GM18499 (cell line): ENCODE measurements at regions not wholly inside any gene's neighbourhood (a gene's known extent, or its start where the extent isn't known, plus 50 kb on each side); places are given as distances from the start of the nearest gene placed in this dataset.
"Not testable (repeated sequence)": the region's sequence is repeated elsewhere in the genome, so short reads cannot be mapped to it uniquely, and the experiment has no call there.

Experiments used
- ATAC-seq: cut with Tn5 transposase; IDR thresholded peaks from one replicate; pipeline ENCODE4 v1.9.1; 2021; ENCODE audit warnings: moderate number of reproducible peaks; ENCODE audit not compliant: insufficient read depth, unreplicated experiment

DNA sequence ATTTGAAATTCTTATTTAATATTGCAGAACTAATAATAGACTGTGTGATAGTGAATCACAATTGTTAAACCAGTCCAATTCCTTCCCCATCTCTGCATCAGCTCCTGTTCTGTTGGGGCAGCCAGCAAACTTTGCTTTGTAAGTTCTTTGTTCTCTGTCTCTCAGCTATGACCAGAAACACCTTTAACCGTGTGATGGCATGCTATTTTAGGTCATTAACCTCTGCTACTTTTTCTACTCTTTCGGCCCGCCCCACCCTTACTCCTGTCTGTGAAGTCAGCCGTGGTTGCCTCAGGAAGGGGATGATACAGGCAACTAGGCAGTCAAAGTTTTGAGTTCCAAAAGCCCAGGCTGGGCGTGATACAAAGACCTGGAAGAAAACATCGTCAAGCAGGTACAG is 51.3 kb upstream of the EGFL6 start:
- ATAC-seq: no peak

DNA sequence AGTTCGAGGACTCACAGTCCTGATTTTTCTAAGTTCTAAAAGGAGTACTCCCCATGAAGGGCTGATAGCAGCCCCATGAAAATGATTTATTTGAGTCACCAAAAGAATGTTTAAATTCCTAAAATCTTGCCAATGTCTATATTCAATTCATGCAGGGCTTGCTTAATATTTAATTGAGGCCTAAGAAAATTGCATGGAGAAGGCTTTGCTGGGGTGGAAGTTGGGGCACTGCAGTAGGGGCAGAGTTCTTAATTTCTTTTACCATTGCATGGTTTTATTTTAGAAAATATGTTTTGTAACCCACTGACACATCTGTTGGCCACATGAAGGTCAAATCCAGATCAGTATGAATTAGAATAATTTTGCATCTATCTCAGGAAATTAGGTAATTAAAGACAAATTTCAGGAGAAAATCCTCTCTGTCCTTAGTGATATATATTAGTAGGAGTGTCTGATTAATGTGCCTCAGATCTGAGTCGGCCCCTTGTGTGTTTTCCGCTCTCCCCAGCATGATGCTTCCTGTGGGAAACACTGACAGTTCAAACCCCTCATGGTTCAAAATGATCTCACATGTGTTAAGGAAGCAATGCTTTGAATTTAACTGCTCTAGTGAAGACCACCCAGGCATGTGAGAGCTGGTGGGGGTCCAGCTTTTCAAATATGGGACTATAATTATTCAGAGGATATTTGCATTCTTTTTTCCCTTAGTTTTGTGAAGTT is 54.0 kb upstream of the EGFL6 start:
- ATAC-seq: no peak

DNA sequence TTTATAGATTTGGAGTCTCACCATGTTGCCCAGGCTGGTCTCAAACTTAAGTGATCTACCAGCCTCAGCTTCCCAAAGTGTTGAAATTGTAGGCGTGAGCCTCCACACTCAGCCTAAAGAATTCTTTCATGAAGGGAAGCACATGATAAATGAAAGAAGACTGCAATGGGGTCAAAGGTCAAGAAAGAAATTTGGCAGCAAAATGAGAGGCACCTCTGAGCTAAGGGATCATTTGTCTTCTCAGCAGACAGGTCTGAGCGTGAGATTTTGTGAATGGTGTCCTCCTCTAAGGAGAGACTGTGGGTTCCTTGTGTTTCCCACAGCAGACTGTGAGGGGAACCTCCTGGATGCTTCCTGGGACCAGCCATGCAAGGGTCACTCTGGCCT is 57.5 kb upstream of the EGFL6 start:
- no peak for ATAC-seq

DNA sequence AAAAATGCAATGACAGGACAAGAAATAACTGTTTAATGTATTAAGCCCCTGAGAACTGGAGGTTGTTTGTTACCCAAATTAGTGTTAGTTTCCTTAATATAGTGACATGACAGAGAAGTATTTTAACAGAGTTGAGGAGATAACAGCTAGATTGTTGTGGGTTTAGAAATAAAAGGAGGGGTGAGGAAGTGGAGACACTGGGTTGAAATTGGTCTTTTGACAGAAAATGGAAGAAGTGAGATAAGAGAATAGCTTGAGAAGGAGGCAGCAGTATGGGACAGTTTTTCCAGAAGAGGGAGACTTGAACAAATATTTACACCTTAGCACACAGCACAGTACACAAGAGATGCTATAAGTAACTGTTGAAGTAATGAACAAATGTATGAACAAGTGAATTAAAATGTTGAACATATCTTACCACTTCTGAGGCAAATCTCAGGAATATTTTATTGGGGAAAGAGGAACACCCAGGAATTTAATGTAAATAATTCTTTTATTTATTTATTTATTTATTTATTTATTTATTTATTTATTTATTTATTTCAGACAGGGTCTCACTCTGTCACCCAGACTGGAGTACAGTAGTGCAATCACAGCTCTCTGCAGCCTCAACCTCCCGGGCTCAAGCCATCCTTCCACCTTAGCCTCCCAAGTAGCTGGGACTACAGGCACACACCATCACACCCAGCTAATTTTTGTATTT is 58.0 kb upstream of the EGFL6 start:
- no peak for ATAC-seq

DNA sequence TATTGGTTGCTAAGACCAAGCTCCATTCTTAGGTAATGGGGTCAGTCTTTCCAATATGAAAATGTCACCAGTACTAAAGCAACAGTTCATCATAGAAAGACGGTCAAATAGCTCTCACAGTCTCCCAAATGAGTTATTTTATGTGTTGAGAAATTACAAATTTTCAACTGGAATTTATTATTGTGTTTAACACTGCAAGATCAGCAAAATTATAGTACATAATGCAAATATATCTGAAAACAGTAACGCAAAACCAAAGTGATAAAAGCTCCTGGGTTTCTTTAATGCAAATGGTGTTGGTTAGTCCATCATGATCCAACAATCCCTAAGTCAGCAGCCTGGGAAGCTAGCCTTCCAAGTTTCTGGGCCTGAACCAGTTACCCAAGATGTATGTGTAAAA is 61.5 kb upstream of the EGFL6 start:
- ATAC-seq: no peak

DNA sequence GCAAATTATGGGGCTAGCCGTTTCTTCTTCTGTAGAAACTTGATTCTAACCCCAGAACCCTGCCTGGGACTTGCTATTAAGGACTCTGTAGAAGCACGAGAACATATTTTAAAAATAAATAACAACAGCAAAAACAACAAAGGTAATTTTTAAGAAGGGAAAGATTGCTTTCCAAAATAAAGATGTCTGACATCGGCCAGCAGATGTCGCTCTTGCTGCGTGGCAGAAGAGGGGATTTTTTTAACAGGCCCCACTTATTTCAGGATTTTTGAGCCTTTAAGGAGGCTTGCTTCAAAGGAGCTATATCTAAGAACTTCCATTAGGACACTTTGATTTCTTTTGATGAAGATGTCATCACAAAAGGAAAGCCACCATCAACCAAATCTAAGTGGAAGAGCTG is 62.8 kb upstream of the EGFL6 start:
- ATAC-seq: no peak

DNA sequence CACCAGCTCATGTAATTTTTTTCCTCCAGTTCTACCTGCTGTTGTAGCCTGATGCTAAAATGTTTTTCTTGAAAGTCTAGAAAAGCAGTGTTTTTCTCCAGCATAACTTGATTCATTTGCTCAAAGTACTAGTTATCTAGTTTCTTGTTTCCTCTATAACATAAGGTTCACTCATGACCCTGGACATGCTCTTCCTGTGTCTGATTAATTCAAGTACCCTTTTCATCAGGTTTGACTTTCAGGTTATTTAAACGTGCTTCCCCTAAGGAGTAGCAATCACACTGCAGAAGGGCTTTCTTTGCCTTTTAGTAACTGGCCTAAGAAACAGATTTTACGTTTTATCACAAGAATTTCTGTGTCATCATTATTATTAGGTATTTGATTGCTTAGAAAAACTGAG is 66.8 kb upstream of the EGFL6 start:
- ATAC-seq: no peak

DNA sequence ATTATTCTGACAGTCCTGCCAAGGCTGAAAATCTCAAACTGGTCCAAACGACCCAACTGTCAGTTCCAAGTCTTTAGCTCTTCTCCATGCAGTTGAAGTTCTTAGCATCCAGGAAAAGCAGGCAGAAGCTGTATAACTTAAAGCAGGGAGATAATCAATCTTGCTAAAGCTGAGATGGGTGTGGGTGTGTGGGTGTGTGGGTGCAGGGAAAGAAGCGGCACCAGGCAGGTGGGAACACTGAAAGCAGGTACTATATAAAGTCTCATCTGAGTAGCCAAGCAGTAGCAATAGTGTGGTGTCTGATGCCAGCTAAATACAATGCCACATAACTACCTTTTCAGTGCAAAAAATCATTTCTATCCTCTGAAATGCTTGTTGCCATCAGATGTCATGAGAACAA is 69.7 kb upstream of the EGFL6 start:
- ATAC-seq: no peak

DNA sequence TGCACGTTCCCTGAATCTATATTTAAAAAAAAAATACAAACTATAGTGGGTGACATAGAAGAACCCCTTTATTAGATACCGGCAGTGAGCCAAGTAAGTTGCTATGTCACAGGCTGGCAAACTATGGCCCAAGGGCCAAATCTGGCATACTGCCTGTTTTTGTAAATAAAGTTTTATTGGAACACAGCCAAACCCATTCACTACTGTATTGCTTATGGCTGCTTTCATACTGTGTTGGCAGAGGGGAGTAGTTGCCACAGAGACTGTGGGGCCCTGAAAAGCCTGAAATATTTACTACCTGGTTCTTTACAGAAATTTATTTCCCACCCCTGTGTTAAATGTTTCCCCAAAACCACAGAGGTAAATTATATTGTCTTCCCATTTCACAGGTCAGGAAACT is 71.2 kb upstream of the EGFL6 start:
- no peak for ATAC-seq

DNA sequence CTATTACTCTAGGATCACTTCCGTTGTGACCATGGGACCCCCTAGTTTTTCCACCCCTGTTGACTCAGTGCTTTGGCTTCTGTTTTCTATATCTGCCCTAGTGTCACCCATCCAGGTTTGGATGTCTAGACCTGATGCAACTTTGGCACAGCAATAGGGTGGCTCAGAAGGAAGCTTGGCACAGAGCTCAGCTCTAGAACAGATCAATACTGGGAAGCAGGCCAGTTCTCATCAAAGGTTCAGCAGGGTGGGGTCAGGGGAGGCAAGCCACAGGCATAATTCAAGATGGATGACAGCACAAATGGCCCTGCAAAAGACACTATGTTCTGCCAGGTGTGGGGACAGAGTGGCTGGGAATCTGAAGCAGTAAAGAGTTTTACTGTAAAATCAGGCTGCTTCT is 74.2 kb upstream of the EGFL6 start:
- ATAC-seq: no peak

DNA sequence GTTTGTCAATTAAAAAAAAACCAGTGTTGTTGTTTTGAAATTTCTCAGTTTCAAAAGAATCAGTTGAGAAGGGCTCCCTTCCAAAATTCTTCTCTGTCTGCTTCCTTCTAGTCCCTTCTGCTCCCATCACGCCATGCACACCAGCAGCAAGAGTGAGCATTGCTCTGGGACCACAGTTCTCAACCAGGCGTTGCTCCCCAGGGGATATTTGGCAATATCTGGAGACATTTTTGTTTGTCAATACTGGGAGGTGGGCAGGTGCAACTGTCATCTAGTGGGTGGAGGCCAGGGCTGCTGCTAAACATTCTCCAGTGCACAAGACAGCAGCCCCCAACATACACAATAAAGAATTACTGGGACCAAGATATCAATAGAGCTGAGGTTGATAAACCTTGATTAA is 74.8 kb upstream of the EGFL6 start:
- ATAC-seq: no peak

DNA sequence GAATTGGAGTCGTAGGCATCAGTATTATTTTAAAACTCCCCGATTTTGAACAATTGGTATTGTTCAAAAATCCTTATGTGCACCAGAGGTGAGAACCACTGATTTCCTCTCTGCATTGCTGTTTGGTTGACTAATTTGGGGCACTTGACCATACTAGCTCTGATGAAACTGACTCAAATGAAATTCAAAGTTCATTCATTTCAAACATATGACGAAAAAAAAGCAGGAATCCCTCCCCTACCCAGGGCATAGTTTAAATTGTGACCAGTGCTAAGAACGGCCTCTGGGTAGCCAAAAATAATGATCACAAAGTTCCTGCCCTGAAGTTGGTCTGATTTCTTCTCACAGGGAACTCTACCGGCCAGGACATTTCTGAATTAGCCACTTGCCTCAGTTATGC is 75.7 kb upstream of the EGFL6 start:
- no peak for ATAC-seq

DNA sequence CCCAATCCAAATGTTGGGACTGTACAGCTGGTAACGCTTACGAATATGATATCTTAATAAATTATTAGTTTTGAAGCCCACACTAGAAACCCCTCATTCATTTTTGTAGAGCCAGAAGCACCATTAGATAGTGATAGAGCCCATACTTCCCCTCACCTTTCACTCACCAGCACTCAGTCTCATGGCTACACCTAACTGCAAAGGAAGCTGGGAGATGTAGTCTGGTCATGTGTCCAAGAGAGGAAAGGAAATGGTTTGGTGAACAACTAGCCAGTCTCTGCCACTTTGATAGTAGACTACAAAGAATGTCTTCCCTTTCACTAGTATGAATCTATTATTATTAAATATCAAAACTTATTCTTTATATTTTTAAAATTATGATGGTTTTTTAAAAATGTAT is 77.1 kb upstream of the EGFL6 start:
- ATAC-seq: no peak

DNA sequence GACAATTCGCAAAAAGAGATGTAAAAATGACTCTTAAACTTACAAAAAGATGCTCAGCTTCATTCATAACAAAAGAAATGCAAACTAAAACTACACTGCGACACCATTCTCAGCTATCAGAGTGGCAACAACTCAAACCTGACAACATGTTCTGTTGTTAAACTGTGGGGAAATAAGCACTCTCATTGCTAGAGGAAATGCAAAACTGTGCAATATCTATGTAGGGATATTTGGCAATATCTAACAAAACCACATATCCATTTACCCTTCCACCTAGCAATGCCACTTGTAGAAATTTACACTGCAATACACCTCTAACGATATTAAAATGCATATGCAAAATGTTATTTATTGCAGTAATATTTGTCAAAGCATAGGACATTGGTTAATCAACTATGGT is 78.3 kb upstream of the EGFL6 start:
- ATAC-seq: no peak

DNA sequence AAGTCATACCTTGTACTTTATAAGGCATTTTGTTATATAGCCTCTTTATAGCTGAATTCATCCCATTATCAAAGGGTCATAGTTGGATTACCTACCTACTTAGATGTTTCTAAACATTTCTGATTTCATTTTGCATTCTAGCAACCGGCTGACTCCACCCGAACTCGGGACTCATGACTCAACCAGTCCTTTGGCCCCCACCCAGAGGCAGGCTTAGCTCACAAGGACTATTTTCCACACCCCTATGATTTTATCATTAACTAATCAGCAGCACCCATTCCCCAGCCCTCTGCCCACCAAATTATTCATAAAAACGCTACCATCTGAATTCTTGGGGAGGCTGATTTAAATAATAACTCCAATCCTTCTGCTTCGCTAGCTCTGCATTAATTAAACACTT is 79.9 kb upstream of the EGFL6 start:
- ATAC-seq: no peak

DNA sequence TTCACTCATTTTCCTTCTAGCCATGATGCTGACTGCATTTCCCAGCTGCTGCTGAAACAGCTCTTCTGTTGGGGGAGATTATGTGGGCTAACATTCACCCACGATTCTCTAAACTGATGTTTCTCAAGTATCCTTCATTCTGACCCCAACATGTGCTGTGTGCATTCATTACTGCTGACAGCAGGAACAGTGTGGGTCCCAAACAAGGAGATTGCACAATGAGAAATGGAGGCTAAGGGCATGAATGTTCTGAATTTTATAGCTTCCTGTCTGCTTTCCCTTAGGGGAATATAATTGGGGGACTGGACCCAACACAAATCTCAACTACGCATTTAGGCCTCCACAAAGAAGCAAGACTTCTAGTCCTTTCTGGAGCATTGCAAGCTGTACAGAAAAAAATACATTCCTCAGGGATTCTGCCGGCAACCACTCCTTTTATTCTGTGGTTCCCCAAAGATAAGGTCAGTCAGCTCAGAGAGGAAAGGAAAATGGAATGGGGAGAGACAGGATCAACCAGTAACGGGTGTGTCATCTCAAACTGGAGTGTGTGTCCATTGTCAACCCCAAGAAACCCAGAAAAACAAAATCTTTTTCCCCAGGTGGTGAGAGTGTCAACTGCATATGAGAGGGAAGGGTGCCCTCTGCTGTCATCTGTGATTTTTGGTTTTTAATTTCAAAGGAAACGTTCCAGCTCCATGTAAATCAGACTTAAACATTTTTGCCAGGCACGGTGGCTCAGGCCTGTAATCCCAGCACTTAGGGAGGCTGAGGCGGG is 81.5 kb upstream of the EGFL6 start:
- no peak for ATAC-seq

DNA sequence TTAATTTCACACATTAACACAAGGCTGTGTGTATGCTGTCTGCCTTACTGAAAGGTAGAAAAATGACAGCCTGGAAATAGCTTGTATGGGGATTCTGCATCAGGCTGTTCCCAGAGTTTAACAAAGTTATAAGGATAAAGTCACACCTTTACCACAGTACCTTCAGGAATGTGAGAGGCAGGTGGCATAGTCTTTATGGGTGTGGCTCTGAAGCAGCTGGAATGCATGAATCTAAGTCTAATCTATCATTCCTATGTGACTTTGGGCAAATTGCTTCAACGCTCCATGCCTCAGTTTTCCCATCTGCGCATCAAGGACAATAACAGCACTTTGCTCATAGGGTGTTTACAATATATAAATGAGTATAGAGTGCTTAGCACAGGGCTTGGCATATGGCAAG is 84.2 kb upstream of the EGFL6 start:
- ATAC-seq: no peak

DNA sequence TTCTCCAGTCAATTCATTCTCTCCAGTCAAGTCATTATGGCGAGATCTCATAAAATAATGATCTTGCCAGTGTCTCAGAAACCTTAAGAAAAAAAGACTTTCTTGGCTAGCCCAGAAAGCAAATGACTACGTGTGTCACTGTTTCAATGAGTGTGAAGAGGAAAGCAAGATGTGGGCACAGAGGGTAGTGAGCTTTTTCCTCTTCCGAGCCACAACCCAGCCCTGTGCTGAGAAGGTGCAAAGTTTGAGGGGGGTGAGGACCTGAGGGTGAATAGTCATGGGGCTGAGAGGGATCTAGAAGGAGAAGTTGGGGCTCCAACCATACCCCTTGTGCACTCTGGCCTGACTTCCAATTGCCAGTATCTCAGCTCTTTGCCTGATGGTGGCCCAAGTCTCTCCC is 85.6 kb upstream of the EGFL6 start:
- no peak for ATAC-seq

DNA sequence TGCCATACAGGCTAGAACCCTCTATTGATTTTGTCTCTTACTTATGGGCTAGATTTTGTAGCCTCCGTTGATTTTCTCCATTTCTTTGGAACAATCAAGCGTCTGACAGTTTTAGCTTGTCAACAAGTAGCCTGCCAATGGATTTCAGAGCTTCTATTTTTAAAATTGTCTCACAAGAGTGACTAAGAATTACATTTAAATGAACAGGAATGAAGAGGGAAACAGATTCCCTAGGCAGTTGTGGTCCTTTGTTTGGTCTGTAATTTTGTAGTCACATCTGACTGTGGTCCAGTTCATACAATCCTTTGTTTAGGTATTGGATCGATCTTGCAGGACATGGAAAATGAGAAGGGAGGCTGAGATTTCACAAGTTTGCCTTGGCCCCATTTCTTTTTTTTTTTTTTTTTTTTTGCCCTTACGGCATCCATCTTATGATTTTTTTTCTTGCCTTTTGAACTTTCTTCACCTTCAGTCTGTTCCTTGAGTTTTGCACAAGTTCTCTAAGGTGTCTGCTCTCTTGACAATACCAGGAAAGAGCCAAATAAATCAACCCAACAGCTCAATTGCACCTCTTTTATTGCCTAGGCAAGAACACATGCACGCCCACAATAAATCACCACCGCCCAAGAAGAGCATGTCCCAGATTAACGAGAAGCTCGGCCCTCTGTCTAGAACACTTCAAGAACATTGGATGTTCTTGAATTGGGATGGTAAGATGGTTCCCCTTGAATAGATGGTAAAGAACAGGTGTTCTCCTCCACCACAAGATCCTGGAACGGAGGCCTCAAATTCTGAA is 86.5 kb upstream of the EGFL6 start:
- ATAC-seq: no peak

DNA sequence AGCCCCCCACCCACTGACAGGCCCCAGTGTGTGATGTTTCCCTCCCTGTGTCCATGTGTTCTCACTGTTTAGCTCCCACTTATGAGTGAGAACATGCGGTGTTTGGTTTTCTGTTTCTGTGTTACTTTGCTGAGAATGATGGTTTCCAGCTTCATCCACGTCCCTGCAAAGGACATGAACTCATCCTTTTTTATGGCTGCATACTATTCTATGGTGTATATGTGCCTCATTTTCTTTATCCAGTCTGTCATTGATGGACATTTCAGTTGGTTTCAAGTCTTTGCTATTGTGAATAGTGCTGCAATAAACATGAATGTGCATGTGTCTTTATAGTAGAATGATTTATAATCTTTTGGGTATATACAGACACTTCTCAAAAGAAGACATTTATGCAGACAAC is 88.6 kb upstream of the EGFL6 start:
- ATAC-seq: not testable (repeated sequence)

DNA sequence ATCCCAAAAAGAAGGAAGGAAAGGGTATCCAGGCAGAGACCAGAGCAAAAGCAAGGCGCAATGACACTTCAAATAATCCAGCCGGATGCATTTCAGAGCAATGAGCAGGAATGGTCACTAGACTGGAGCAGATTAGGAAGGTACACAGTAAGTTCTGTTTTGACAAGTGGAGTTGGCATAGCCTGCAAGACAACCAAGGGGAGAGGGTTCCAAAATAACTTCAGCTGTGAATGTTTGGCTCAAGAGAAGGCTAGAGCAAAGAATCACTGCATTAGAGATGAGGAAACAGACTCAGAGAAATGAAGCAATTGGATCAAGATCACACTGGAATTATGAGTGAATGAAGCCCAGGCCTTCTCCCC is 90.0 kb upstream of the EGFL6 start:
- no peak for ATAC-seq
